Astrocyte of the cerebellum (primary cell): ENCODE measurements at regions not wholly inside any gene's neighbourhood (a gene's known extent, or its start where the extent isn't known, plus 50 kb on each side); places are given as distances from the start of the nearest gene placed in this dataset.
A peak's percentile ranks its signal among the peaks of the same experiment; 100 is the strongest.

ENCODE experiments used
- DNase-seq: peaks from one replicate; pipeline ENCODE4 v3.0.0-alpha.2; 2011; ENCODE audit warnings: low read depth
- H3K4me3 ChIP-seq: 2 replicates; pipeline ENCODE4 v1.5.1; 2011; ENCODE audit warnings: mild to moderate bottlenecking, low read depth, low read length, moderate library complexity
- in situ Hi-C: cut with HindIII; loops from 2 replicates; pipeline ENCODE4 v1.10.0; 2017; ENCODE audit warnings: low sequenced_read_pairs
- TF ChIP-seq, protein P1 (sequence below): IDR thresholded peaks from 2 replicates; pipeline ENCODE4 v1.5.1; 2012; ENCODE audit warnings: low read length, low read depth, moderate library complexity, mild to moderate bottlenecking; ENCODE audit errors: missing control alignments

DNA sequence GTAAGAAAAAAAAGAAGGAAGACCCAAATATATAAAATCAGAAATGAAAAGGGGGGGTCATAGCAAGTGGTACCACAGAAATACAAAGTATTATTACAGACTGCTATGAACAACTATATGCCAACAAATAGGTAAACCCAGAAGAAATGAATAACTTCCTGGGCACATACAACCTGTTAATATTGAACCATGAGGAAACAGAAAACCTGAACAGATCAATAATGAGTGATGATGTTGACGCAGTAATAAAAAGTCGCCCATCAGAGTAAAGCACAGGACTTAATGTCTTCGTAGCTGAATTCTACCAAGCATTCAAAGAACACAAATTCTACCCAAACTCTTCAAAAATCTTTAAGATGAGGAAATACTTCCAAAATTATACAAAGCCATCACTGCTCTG is 921.6 kb upstream of the SEMA6D start:
- in situ Hi-C loops = no loop called here
- TF ChIP-seq, protein P1, sequence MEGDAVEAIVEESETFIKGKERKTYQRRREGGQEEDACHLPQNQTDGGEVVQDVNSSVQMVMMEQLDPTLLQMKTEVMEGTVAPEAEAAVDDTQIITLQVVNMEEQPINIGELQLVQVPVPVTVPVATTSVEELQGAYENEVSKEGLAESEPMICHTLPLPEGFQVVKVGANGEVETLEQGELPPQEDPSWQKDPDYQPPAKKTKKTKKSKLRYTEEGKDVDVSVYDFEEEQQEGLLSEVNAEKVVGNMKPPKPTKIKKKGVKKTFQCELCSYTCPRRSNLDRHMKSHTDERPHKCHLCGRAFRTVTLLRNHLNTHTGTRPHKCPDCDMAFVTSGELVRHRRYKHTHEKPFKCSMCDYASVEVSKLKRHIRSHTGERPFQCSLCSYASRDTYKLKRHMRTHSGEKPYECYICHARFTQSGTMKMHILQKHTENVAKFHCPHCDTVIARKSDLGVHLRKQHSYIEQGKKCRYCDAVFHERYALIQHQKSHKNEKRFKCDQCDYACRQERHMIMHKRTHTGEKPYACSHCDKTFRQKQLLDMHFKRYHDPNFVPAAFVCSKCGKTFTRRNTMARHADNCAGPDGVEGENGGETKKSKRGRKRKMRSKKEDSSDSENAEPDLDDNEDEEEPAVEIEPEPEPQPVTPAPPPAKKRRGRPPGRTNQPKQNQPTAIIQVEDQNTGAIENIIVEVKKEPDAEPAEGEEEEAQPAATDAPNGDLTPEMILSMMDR = no peak
- no peak for DNase-seq
- no peak overlapping the region for H3K4me3 ChIP-seq

DNA sequence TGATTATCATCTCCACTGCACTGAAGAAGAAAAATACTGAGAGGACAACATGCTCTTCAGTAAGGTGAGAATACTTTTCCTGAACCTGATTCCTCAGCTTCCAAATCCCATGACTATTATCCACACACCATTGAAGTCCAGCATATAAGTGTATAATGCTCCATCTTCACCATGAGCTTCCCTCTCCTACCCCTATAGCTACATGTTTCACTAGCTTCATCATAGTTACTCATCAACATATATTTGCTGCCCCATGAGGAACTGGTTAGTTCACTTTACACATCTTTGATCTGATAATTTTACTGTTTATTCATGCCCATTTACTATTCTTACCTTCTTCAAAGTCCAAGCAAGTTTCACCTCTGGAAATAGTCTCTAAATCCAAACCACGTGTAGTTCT is 908.5 kb upstream of the SEMA6D start:
- in situ Hi-C loops = no loop called here
- TF ChIP-seq, protein P1 = no peak

DNA sequence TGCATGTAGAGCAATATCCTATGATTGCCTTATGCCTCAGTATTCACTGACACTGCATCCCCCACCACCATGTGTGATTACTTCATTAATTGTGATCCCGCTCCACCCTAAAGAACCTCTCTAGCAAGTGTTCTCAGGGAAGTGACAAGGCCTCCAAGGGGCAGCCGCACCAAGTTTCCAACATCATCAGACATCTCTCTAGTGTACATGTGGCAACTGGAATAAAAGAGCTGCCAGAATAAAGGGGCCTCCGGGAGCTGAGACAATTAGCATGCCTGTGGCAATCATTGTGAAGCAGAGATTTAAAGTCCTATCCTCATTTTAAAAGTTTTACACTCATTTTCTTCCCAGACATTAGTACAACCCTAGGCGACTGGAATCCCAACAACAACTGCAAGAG is 902.1 kb upstream of the SEMA6D start:
- TF ChIP-seq, protein P1 = no peak
- no peak overlapping the region for H3K4me3 ChIP-seq
- in situ Hi-C loops = no loop called here
- DNase-seq = no peak

More for the DNA sequence above, 908.5 kb upstream of the SEMA6D start:
- no peak for DNase-seq
- no peak overlapping the region for H3K4me3 ChIP-seq

DNA sequence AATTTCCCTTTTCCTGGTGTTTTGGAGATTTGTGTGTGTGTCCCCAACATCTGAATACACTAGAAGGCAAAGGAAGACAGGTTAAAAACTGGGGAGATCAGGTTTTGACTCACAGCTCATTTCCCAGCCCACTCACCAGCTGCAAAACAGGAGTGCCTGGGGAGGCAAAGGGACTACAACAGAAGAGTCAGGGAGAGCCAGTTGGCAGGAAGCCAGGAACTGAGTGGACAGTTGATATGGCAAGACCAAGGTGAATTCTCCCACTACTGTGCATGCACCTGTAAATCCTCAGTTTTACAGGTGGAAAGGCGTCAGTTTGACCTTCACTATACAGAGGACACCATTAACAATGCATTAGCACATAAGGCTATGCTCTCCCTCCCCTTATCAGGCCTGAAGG is 901.5 kb upstream of the SEMA6D start:
- in situ Hi-C loops = no loop called here
- TF ChIP-seq, protein P1 = no peak
- no peak overlapping the region for H3K4me3 ChIP-seq
- no peak for DNase-seq

DNA sequence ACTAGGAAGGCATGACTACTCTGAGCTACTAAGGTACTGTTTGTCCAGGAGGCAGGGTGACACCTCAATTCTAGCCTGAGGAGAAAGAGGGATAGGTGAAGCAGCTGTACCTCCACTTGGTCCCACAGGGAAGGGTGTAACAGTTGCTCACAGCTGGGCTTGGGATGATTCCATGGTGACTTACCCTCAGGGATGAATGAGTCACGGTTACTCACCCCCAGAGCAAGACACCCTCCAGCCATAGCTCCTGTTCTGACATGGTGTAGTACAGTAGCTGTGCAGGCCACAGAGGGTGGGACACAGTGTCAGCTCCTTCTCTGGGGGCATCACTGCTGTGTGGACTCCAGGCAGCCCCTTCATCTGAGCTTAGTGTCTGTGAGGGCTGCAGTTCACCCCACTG is 868.6 kb upstream of the SEMA6D start:
- no peak overlapping the region for H3K4me3 ChIP-seq
- in situ Hi-C loops = no loop called here
- TF ChIP-seq, protein P1 = no peak
- peak; percentile 3 for DNase-seq

DNA sequence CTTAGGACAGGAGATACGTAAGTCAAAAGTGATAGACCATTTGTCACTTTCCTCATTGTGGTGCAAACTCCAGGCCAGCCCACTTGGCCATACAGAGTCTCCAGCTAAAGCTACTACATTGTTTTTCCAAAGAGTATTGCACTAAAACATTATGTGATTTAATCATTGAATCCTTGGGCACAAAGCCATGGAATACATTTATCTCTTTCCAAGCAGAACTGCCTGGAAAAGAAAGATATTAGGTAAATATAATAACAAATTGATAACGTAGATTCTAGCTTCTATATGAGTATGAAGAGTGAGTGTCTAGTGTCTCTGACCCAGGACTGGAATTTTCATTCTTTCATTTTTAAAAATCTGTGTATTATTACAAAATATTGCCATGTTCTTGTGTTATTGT is 863.7 kb upstream of the SEMA6D start:
- DNase-seq = no peak
- TF ChIP-seq, protein P1 = no peak
- no peak overlapping the region for H3K4me3 ChIP-seq
- in situ Hi-C loops = no loop called here

DNA sequence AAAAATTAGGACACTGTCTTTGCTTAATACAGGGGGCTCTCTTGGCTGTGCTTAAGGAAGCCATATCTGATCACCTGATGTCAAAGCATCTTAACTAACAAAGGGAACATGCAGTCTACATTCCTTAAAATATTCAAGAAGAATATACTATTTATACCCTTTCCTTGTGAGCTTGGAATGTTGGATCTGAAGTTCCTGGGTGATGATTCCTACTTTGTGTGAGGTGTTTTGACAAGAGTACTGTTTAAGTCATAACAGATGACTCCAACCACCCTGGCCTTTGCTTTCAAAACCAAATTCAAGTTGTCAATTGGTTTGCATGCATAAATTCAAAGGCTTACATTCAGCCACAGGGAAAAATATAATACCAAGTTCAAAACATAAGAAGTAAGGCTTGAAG is 862.7 kb upstream of the SEMA6D start:
- H3K4me3 ChIP-seq = no peak overlapping the region
- in situ Hi-C loops = no loop called here
- DNase-seq = no peak
- TF ChIP-seq, protein P1 = no peak
